WERI-Rb-1 (cell line): ENCODE measurements at regions not wholly inside any gene's neighbourhood (a gene's known extent, or its start where the extent isn't known, plus 50 kb on each side); places are given as distances from the start of the nearest gene placed in this dataset.

Experiments
- DNase-seq: peaks from one replicate; pipeline ENCODE4 v3.0.0-alpha.2; 2020
- H3K27ac ChIP-seq: fragments of 250-450 bp; sonication (Bioruptor Pico); 2 replicates; pipeline ENCODE4 v1.5.1; 2020; ENCODE audit warnings: mild to moderate bottlenecking, moderate library complexity
- H3K27me3 ChIP-seq: fragments of 250-450 bp; sonication (Bioruptor Pico); 2 replicates; pipeline ENCODE4 v1.5.1; 2021; ENCODE audit warnings: mild to moderate bottlenecking, low read depth, moderate library complexity; ENCODE audit not compliant: insufficient read depth, severe bottlenecking
- H3K36me3 ChIP-seq: fragments of 250-450 bp; sonication (Bioruptor Pico); 2 replicates; pipeline ENCODE4 v1.5.1; 2020; ENCODE audit warnings: mild to moderate bottlenecking, moderate library complexity
- H3K4me3 ChIP-seq: 2 replicates; pipeline ENCODE4 v1.5.1; 2011; ENCODE audit warnings: low read depth, mild to moderate bottlenecking, control low read depth, low read length
- H3K9me3 ChIP-seq: fragments of 250-450 bp; sonication (Bioruptor Pico); 2 replicates; pipeline ENCODE4 v1.5.1; 2021; ENCODE audit warnings: mild to moderate bottlenecking, moderate library complexity; ENCODE audit not compliant: severe bottlenecking
- TF ChIP-seq, protein P1 (sequence below): IDR thresholded peaks from 2 replicates; pipeline ENCODE4 v1.5.1; 2011; ENCODE audit warnings: low read depth, mild to moderate bottlenecking, control low read depth, inconsistent platforms, low read length

DNA sequence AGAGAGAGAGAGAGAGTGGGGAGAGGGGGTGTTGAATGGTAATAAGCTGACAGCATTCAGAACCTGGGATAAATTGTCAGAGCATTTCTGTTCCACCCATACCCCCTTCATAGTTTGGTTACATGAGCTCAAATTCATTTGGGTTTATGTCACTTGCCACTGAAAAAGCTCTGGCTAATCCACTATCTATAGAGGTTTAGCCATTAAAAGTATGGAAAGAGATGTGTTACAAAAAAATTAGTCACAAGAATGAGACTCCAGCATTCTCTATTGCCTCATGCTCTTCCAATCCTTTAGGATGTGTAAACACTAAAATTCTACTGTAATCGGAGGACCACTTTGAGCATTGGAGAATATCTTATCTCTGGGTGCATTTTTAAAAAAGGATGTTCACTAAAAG, 297.6 kb upstream of the TCF21 start:
- Histone ChIP-seq H3K27me3 (peaks cover 53% of the 10 kb centered on the region), H3K36me3 (no peaks in the 10 kb centered on the region), H3K4me3 (no peak overlapping the region), H3K9me3 (no peaks in the 10 kb centered on the region), H3K27ac (no peak overlapping the region)
- no peak for DNase-seq
- TF ChIP-seq, protein P1, sequence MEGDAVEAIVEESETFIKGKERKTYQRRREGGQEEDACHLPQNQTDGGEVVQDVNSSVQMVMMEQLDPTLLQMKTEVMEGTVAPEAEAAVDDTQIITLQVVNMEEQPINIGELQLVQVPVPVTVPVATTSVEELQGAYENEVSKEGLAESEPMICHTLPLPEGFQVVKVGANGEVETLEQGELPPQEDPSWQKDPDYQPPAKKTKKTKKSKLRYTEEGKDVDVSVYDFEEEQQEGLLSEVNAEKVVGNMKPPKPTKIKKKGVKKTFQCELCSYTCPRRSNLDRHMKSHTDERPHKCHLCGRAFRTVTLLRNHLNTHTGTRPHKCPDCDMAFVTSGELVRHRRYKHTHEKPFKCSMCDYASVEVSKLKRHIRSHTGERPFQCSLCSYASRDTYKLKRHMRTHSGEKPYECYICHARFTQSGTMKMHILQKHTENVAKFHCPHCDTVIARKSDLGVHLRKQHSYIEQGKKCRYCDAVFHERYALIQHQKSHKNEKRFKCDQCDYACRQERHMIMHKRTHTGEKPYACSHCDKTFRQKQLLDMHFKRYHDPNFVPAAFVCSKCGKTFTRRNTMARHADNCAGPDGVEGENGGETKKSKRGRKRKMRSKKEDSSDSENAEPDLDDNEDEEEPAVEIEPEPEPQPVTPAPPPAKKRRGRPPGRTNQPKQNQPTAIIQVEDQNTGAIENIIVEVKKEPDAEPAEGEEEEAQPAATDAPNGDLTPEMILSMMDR: no peak

DNA sequence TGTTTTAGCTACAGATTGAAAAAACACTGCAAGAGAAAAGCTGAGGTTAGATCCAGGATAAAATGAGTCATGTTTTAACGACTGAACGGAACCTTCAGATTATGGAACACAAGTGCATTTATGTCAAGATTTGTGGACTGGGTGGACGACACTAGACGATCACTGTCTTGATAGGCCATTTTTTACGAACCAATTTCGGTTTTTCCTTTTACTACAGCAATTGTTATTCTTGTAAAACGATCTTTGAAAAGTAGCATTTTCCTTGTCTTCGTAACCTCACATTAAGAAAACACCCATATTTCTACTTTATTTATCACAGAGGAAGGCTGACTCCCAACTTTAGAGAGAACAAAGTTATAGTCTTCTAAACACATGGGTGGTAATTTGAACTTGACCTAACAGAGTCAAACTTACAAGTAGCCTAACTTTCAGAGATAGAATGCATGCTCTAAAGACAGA, 294.2 kb upstream of the TCF21 start:
- no peak for DNase-seq
- Histone ChIP-seq H3K27me3 (peaks cover 54% of the 10 kb centered on the region), H3K4me3 (no peak overlapping the region), H3K27ac (no peak overlapping the region), H3K9me3 (no peaks in the 10 kb centered on the region), H3K36me3 (no peaks in the 10 kb centered on the region)
- TF ChIP-seq, protein P1: no peak

DNA sequence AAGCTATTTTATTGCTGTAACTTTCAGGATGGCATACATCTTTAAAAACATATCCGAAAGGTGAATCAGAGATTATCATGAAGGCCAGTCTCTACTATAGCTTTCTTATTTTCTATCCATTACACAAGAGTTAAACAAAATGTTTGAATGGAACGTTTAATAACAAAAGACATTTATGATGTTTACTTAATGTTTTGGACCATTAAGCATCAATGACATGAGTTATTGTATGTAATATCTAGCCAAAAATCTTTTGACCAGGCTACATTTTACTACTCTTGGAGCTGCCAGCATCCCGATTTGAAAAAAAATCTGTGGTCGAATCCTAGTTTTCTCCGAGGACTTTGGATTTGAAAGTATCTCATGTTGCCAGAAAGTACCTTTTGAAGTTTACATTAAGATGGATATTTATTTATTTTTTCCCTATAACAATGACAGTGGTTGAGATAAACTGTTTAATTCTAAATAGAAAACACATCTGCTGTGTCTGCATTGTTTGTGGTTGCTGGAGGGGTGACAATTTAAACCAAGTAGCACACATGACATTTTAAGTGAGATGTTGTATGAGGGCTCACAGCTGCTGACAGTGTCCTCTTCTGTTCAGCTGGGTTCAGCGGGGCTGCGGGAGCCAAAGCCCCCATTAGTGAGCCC, 293.7 kb upstream of the TCF21 start:
- H3K36me3 ChIP-seq: no peaks in the 10 kb centered on the region
- H3K27ac ChIP-seq: no peak overlapping the region
- no peak for DNase-seq
- TF ChIP-seq, protein P1: no peak
- no peak overlapping the region for H3K4me3 ChIP-seq
- H3K27me3 ChIP-seq: peaks cover 51% of the 10 kb centered on the region
- no peaks in the 10 kb centered on the region for H3K9me3 ChIP-seq

DNA sequence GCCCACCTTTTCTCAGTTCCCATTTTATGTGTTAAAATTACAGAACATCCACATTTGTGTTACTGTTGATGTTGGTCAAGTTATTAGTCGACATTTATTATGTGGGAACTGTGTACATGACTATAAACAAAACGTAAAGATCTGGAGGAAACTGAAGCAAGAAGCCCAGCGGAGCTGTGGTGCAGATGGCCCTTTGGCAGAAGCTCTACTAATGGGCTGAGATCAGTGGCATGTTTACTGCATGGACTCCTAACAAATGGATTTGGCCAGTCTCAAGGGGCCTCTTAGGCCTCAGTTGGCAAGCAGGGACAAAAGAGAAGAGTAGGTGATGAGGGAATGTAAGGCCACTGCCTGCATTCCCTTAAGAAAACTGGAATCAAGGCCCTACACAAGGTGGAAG, 282.1 kb upstream of the TCF21 start:
- Histone ChIP-seq H3K4me3 (no peak overlapping the region), H3K9me3 (no peaks in the 10 kb centered on the region), H3K27ac (no peak overlapping the region), H3K36me3 (no peaks in the 10 kb centered on the region), H3K27me3 (peaks cover 58% of the 10 kb centered on the region)
- TF ChIP-seq, protein P1: no peak
- no peak for DNase-seq

DNA sequence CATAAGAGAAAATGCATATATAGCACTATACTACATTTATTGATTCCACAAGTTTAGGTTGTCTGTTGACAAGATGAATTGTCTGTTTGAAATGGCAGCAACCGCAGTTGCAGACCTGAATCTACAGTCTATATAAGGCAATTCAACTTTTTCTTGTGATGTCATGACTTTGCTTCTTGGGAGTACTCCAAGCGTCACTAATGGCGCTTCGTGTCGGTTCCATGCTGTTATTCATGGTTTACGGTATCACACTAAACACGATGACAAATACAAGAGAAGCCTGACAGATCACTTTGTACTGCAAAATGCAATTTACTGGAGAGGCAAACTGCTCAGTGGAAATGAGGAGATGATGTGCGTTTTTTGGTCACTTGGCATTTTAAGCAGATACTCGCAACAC, 280.3 kb upstream of the TCF21 start:
- no peak for DNase-seq
- Histone ChIP-seq H3K27ac (no peak overlapping the region), H3K9me3 (no peaks in the 10 kb centered on the region), H3K36me3 (no peaks in the 10 kb centered on the region), H3K4me3 (no peak overlapping the region), H3K27me3 (peaks cover 52% of the 10 kb centered on the region)
- TF ChIP-seq, protein P1: no peak
